ENCODE measurements at regions not wholly inside any gene's neighbourhood (a gene's known extent, or its start where the extent isn't known, plus 50 kb on each side); places are given as distances from the start of the nearest gene placed in this dataset.

DNA sequence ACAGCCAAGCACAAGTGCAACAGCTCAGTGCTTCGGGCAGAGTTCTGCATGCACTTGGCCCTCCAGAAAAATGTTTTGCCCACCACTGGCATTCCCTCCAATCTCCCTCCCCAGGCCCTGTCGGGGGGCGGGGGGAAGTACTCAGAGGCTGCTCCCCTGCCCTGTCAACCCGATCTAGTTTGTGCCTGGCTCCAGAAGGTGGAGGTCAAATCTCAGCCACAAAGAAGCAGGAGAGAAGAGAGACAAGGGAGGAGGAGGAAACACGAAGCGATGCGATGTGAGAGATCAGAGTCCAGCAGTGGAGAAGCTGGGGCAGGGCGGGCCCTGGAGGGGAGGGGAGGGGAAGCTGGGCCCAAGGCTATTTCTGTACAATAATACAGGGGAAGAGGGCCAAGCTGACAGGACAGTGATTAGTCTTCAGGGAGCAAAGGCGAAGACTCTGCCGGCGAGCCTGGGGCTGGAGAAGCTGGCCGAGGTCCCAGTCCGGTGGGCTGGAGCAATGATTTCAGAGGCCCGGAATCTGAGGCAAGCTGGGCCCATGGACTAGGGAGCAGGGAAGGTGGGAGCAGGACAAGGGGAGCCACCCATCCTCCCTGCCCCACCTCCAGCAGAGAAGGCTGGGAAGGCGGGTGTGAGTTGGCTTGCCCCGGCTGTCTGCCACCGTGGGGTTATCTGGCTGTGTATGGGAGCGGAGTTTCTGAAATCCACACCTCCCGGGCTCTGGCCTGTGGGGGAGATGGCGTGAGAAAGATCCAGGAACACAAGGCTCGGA, 167.1 kb downstream of the EFNB1 start:
- Histone ChIP-seq H3K27me3 (ENCODE audit: control insufficient read depth, insufficient read depth, low read length) (peaks cover 16% of the 10 kb centered on the region; the same call in 1 of the 2 replicates), H4K5ac (ENCODE audit: low read depth, low read length) (no peak overlapping the region; the same call in 1 of the 2 replicates), H3K27ac (ENCODE audit: insufficient read depth, low read length) (peak overlapping the region; percentile 12; the same call in 1 of the 2 replicates), H3K79me1 (ENCODE audit: low read depth in 1 of 2, low read length in 2 of 2) (no peaks in the 10 kb centered on the region), H3K9ac (ENCODE audit: low read depth, low read length) (peak overlapping the region; percentile 9; the same call in 1 of the 2 replicates), H3K36me3 (ENCODE audit: control insufficient read depth, insufficient read depth, low read length) (no peaks in the 10 kb centered on the region), H3K14ac (replicated peaks; ENCODE audit: low read depth, low read length) (no peak overlapping the region), H3K23ac (ENCODE audit: low read depth, low read length) (no peak overlapping the region), H2BK5ac (ENCODE audit: low read depth, low read length, poor library complexity, severe bottlenecking) (no peak overlapping the region), H4K91ac (ENCODE audit: insufficient read depth, low read depth, low read length) (no peak overlapping the region; the same call in 1 of the 2 replicates), H3K56ac (ENCODE audit: extremely low read depth, insufficient read depth, low read length) (no peak overlapping the region), H3K9me3 (ENCODE audit: control insufficient read depth, insufficient read depth, low read length) (no peaks in the 10 kb centered on the region), H2BK15ac (ENCODE audit: low read depth, low read length) (no peak overlapping the region; the same call in 2 of the 3 replicates), H3K9me1 (ENCODE audit: insufficient read depth, low read length) (no peaks in the 10 kb centered on the region), H3K18ac (ENCODE audit: low read depth, low read length) (no peak overlapping the region), H3K4ac (ENCODE audit: low read depth, low read length) (peak overlapping the region; percentile 58), H2AK9ac (replicated peaks; ENCODE audit: low read depth, low read length, poor library complexity) (peak overlapping the region; percentile 47), H4K20me1 (ENCODE audit: insufficient read depth, low read length) (no peaks in the 10 kb centered on the region), H3K4me3 (ENCODE audit: insufficient read depth, low read depth, low read length) (no peak overlapping the region), H2BK20ac (ENCODE audit: low read depth, low read length) (no peak overlapping the region), H2BK120ac (ENCODE audit: low read depth, low read length) (0 out of 2 replicates have a peak overlapping the region, but pooled peaks have one; percentile 26), H2AFZ (replicated peaks; ENCODE audit: low read length, poor library complexity) (peak overlapping the region; percentile 12), H3K4me2 (ENCODE audit: low read depth, low read length) (peak overlapping the region; percentile 10; the same call in 1 of the 2 replicates), H3K4me1 (ENCODE audit: control insufficient read depth, insufficient read depth, low read length) (peaks cover 11% of the 10 kb centered on the region; the same call in 1 of the 2 replicates), H4K8ac (ENCODE audit: low read depth in 2 of 2, low read length in 2 of 2) (peak overlapping the region in 1 of 2 experiments; percentile 50; a peak in 1 of 4 replicates), H2AK5ac (ENCODE audit: low read depth, low read length) (peak overlapping the region; percentile 40; the same call in 1 of the 2 replicates)
- CTCF ChIA-PET: no interaction called here
- WGBS, 2 experiments (ENCODE audit: extremely low coverage in 2 of 2, insufficient read length in 1 of 2): 26% methylated on average over 7 of the region's 21 CpGs; no CpG with 5 or more reads in 1 of the 2 experiments
- POLR2A ChIA-PET (ENCODE audit: unreplicated experiment): no interaction called here
- TF ChIP-seq POLR2A (IDR thresholded peaks at IDR 0.05; ENCODE audit: low read depth, low read length) (no peak), RCOR1 (IDR thresholded peaks at IDR 0.05; ENCODE audit: insufficient replicate concordance, low read length) (no peak), SMC3 (IDR thresholded peaks at IDR 0.05; ENCODE audit: low read depth, low read length) (no peak)
- TF ChIP-seq, protein P1, sequence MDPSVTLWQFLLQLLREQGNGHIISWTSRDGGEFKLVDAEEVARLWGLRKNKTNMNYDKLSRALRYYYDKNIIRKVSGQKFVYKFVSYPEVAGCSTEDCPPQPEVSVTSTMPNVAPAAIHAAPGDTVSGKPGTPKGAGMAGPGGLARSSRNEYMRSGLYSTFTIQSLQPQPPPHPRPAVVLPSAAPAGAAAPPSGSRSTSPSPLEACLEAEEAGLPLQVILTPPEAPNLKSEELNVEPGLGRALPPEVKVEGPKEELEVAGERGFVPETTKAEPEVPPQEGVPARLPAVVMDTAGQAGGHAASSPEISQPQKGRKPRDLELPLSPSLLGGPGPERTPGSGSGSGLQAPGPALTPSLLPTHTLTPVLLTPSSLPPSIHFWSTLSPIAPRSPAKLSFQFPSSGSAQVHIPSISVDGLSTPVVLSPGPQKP (IDR thresholded peaks at IDR 0.05; ENCODE audit: borderline replicate concordance, low read depth, low read length): no peak
- DNase-seq (peak; percentile 78), ATAC-seq (ENCODE audit: low read depth) (peak; percentile 83)
- intact Hi-C loops (cut with micrococcal nuclease) (loop anchor here (10.0 kb wide), 1 partner anchor 229 kb away; no protein-coding TSS in a partner anchor), dilution Hi-C loops (cut with HindIII; ENCODE audit: low sequenced_read_pairs, unreplicated experiment) (no loop called here), in situ Hi-C loops (cut with MboI; ENCODE audit: low sequenced_read_pairs) (no loop called here)
- BruUV-seq (replicated peaks): no TSS peak

All from IMR-90 (cell line).